ENCODE measurements at regions not wholly inside any gene's neighbourhood (a gene's known extent, or its start where the extent isn't known, plus 50 kb on each side); places are given as distances from the start of the nearest gene placed in this dataset.

- TF ChIP-seq, protein P1, sequence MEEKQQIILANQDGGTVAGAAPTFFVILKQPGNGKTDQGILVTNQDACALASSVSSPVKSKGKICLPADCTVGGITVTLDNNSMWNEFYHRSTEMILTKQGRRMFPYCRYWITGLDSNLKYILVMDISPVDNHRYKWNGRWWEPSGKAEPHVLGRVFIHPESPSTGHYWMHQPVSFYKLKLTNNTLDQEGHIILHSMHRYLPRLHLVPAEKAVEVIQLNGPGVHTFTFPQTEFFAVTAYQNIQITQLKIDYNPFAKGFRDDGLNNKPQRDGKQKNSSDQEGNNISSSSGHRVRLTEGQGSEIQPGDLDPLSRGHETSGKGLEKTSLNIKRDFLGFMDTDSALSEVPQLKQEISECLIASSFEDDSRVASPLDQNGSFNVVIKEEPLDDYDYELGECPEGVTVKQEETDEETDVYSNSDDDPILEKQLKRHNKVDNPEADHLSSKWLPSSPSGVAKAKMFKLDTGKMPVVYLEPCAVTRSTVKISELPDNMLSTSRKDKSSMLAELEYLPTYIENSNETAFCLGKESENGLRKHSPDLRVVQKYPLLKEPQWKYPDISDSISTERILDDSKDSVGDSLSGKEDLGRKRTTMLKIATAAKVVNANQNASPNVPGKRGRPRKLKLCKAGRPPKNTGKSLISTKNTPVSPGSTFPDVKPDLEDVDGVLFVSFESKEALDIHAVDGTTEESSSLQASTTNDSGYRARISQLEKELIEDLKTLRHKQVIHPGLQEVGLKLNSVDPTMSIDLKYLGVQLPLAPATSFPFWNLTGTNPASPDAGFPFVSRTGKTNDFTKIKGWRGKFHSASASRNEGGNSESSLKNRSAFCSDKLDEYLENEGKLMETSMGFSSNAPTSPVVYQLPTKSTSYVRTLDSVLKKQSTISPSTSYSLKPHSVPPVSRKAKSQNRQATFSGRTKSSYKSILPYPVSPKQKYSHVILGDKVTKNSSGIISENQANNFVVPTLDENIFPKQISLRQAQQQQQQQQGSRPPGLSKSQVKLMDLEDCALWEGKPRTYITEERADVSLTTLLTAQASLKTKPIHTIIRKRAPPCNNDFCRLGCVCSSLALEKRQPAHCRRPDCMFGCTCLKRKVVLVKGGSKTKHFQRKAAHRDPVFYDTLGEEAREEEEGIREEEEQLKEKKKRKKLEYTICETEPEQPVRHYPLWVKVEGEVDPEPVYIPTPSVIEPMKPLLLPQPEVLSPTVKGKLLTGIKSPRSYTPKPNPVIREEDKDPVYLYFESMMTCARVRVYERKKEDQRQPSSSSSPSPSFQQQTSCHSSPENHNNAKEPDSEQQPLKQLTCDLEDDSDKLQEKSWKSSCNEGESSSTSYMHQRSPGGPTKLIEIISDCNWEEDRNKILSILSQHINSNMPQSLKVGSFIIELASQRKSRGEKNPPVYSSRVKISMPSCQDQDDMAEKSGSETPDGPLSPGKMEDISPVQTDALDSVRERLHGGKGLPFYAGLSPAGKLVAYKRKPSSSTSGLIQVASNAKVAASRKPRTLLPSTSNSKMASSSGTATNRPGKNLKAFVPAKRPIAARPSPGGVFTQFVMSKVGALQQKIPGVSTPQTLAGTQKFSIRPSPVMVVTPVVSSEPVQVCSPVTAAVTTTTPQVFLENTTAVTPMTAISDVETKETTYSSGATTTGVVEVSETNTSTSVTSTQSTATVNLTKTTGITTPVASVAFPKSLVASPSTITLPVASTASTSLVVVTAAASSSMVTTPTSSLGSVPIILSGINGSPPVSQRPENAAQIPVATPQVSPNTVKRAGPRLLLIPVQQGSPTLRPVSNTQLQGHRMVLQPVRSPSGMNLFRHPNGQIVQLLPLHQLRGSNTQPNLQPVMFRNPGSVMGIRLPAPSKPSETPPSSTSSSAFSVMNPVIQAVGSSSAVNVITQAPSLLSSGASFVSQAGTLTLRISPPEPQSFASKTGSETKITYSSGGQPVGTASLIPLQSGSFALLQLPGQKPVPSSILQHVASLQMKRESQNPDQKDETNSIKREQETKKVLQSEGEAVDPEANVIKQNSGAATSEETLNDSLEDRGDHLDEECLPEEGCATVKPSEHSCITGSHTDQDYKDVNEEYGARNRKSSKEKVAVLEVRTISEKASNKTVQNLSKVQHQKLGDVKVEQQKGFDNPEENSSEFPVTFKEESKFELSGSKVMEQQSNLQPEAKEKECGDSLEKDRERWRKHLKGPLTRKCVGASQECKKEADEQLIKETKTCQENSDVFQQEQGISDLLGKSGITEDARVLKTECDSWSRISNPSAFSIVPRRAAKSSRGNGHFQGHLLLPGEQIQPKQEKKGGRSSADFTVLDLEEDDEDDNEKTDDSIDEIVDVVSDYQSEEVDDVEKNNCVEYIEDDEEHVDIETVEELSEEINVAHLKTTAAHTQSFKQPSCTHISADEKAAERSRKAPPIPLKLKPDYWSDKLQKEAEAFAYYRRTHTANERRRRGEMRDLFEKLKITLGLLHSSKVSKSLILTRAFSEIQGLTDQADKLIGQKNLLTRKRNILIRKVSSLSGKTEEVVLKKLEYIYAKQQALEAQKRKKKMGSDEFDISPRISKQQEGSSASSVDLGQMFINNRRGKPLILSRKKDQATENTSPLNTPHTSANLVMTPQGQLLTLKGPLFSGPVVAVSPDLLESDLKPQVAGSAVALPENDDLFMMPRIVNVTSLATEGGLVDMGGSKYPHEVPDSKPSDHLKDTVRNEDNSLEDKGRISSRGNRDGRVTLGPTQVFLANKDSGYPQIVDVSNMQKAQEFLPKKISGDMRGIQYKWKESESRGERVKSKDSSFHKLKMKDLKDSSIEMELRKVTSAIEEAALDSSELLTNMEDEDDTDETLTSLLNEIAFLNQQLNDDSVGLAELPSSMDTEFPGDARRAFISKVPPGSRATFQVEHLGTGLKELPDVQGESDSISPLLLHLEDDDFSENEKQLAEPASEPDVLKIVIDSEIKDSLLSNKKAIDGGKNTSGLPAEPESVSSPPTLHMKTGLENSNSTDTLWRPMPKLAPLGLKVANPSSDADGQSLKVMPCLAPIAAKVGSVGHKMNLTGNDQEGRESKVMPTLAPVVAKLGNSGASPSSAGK (IDR thresholded peaks at IDR 0.05), result peak; percentile 57
- TF ChIP-seq MEIS2 (IDR thresholded peaks at IDR 0.05; ENCODE audit: partially characterized antibody) (peak; percentile 64), CCNT2 (IDR thresholded peaks at IDR 0.05; ENCODE audit: borderline replicate concordance, extremely low read depth, insufficient read length, low read depth, low read length) (peak; percentile 57), JUND (IDR thresholded peaks at IDR 0.05; ENCODE audit: borderline replicate concordance, low read depth, low read length) (no peak), JUND (tag; IDR thresholded peaks at IDR 0.05; ENCODE audit: borderline replicate concordance, low read depth, low read length) (peak; percentile 57; the same call in 1 of the 3 replicates), RFX1 (IDR thresholded peaks at IDR 0.05) (peak; percentile 79), CBFA2T3 (IDR thresholded peaks at IDR 0.05) (peak; percentile 63), YY1 (IDR thresholded peaks at IDR 0.05; ENCODE audit: borderline replicate concordance in 1 of 3, control insufficient read depth in 1 of 3, extremely low read depth in 1 of 3, insufficient read depth in 3 of 3, insufficient read length in 1 of 3, insufficient replicate concordance in 2 of 3, low read depth in 1 of 3, low read length in 2 of 3) (peak in 1 of 3 experiments; percentile 42), SMARCA5 (IDR thresholded peaks at IDR 0.05) (no peak), EP300 (IDR thresholded peaks at IDR 0.05; ENCODE audit: low read length) (peak; percentile 75; the same call in 1 of the 2 replicates)
- TF ChIP-seq, protein P2, sequence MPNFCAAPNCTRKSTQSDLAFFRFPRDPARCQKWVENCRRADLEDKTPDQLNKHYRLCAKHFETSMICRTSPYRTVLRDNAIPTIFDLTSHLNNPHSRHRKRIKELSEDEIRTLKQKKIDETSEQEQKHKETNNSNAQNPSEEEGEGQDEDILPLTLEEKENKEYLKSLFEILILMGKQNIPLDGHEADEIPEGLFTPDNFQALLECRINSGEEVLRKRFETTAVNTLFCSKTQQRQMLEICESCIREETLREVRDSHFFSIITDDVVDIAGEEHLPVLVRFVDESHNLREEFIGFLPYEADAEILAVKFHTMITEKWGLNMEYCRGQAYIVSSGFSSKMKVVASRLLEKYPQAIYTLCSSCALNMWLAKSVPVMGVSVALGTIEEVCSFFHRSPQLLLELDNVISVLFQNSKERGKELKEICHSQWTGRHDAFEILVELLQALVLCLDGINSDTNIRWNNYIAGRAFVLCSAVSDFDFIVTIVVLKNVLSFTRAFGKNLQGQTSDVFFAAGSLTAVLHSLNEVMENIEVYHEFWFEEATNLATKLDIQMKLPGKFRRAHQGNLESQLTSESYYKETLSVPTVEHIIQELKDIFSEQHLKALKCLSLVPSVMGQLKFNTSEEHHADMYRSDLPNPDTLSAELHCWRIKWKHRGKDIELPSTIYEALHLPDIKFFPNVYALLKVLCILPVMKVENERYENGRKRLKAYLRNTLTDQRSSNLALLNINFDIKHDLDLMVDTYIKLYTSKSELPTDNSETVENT (CRISPR knock-in tag; IDR thresholded peaks at IDR 0.05), result no peak
Measured at GRCh38 chr6:126110512-126111270, 124.4 kb downstream of the TRMT11 start (continued).
